SK-N-SH treated with all-trans-retinoic acid at 6 μM for 48 hours (cell line): ENCODE measurements at regions not wholly inside any gene's neighbourhood (a gene's known extent, or its start where the extent isn't known, plus 50 kb on each side); places are given as distances from the start of the nearest gene placed in this dataset.

Experiments used
- ATAC-seq: fragments of 200-7000 bp; cut with Tn5 transposase; 3 replicates; pipeline ENCODE4 v1.9.1; 2020; ENCODE audit warnings: mild to moderate bottlenecking, moderate library complexity
- ARNTL ChIP-seq: fragments of 450-650 bp; formaldehyde crosslinking; IDR thresholded peaks from 2 replicates; pipeline ENCODE4 v1.5.0; 2020; ENCODE audit warnings: low read depth, mild to moderate bottlenecking, moderate library complexity, borderline replicate concordance
- BACH2 ChIP-seq: fragments of 250-450 bp; sonication (Bioruptor Pico); IDR thresholded peaks from 2 replicates; pipeline ENCODE4 v1.9.0; 2021; ENCODE audit warnings: mild to moderate bottlenecking, borderline replicate concordance
- CSDC2 ChIP-seq: fragments of 250-450 bp; sonication (Bioruptor Pico); IDR thresholded peaks from 2 replicates; pipeline ENCODE4 v1.5.0; 2020; ENCODE audit warnings: mild to moderate bottlenecking, moderate library complexity
- ESRRG ChIP-seq: fragments of 250-450 bp; sonication (Bioruptor Pico); IDR thresholded peaks from 2 replicates; pipeline ENCODE4 v1.6.1; 2021; ENCODE audit warnings: mild to moderate bottlenecking
- GLIS3 ChIP-seq: fragments of 250-450 bp; sonication (Bioruptor Pico); IDR thresholded peaks from 2 replicates; pipeline ENCODE4 v1.5.0; 2020; ENCODE audit warnings: mild to moderate bottlenecking, moderate library complexity
- ISL1 ChIP-seq: fragments of 250-450 bp; sonication (Bioruptor Pico); IDR thresholded peaks from 2 replicates; pipeline ENCODE4 v2.1.2; 2022; ENCODE audit warnings: mild to moderate bottlenecking, moderate library complexity
- OSR1 ChIP-seq: fragments of 250-450 bp; sonication (Bioruptor Pico); IDR thresholded peaks from 2 replicates; pipeline ENCODE4 v1.8.0; 2022; ENCODE audit warnings: moderate library complexity, mild to moderate bottlenecking, inconsistent platforms
- PPARA ChIP-seq: fragments of 250-450 bp; sonication (Bioruptor Pico); IDR thresholded peaks from 2 replicates; pipeline ENCODE4 v1.5.0; 2020; ENCODE audit warnings: mild to moderate bottlenecking, borderline replicate concordance
- RARB ChIP-seq: fragments of 250-450 bp; sonication (Bioruptor Pico); IDR thresholded peaks from 2 replicates; pipeline ENCODE4 v1.8.0; 2021; ENCODE audit warnings: mild to moderate bottlenecking, moderate library complexity
- SNAI2 ChIP-seq: fragments of 250-450 bp; sonication (Bioruptor Pico); IDR thresholded peaks from 2 replicates; pipeline ENCODE4 v1.5.0; 2020; ENCODE audit warnings: mild to moderate bottlenecking, moderate library complexity
- TCF4 ChIP-seq: fragments of 250-450 bp; sonication (Bioruptor Pico); IDR thresholded peaks from 2 replicates; pipeline ENCODE4 v1.8.0; 2021; ENCODE audit warnings: mild to moderate bottlenecking, moderate library complexity, borderline replicate concordance
- TOX ChIP-seq: fragments of 250-450 bp; sonication (Bioruptor Pico); IDR thresholded peaks from 2 replicates; pipeline ENCODE4 v1.8.0; 2021; ENCODE audit warnings: mild to moderate bottlenecking, moderate library complexity, borderline replicate concordance
- ZC3H10 ChIP-seq: fragments of 250-450 bp; sonication (Bioruptor Pico); IDR thresholded peaks from 2 replicates; pipeline ENCODE4 v1.5.1; 2021; ENCODE audit warnings: mild to moderate bottlenecking, moderate library complexity
- ZFP3 ChIP-seq: fragments of 250-450 bp; sonication (Bioruptor Pico); IDR thresholded peaks from 2 replicates; pipeline ENCODE4 v1.5.0; 2020; ENCODE audit warnings: mild to moderate bottlenecking, moderate library complexity
- ZFP30 ChIP-seq: fragments of 450-650 bp; formaldehyde crosslinking; IDR thresholded peaks from 2 replicates; pipeline ENCODE4 v1.5.0; 2022; ENCODE audit warnings: mild to moderate bottlenecking, moderate library complexity
- ZNF565 ChIP-seq: fragments of 450-650 bp; formaldehyde crosslinking; conservative IDR thresholded peaks from 2 replicates; pipeline ENCODE4 v1.5.0; 2020; ENCODE audit warnings: low read depth, mild to moderate bottlenecking, moderate library complexity
- ZNF70 ChIP-seq: fragments of 450-650 bp; formaldehyde crosslinking; IDR thresholded peaks from 2 replicates; pipeline ENCODE4 v1.5.0; 2020; ENCODE audit warnings: mild to moderate bottlenecking, moderate library complexity
- ZNF8 ChIP-seq: fragments of 450-650 bp; formaldehyde crosslinking; IDR thresholded peaks from 2 replicates; pipeline ENCODE4 v1.5.0; 2020; ENCODE audit warnings: mild to moderate bottlenecking, moderate library complexity
- TF ChIP-seq, protein P1 (sequence below): fragments of 250-450 bp; sonication (Bioruptor Pico); IDR thresholded peaks from 2 replicates; pipeline ENCODE4 v1.5.1; 2021; ENCODE audit warnings: mild to moderate bottlenecking, moderate library complexity
- TF ChIP-seq, protein P2 (sequence below): fragments of 250-450 bp; sonication (Bioruptor Pico); IDR thresholded peaks from 2 replicates; pipeline ENCODE4 v1.5.0; 2020; ENCODE audit warnings: mild to moderate bottlenecking, moderate library complexity
- TF ChIP-seq, protein P3 (sequence below): fragments of 250-450 bp; sonication (Bioruptor Pico); IDR thresholded peaks from 2 replicates; pipeline ENCODE4 v1.8.0; 2020; ENCODE audit warnings: mild to moderate bottlenecking, moderate library complexity, borderline replicate concordance
- TF ChIP-seq, protein P4 (sequence below): fragments of 250-450 bp; sonication (Bioruptor Pico); IDR thresholded peaks from 2 replicates; pipeline ENCODE4 v1.8.0; 2021; ENCODE audit warnings: low read depth, mild to moderate bottlenecking, moderate library complexity, borderline replicate concordance
- TF ChIP-seq, protein P5 (sequence below): fragments of 250-450 bp; sonication (Bioruptor Pico); IDR thresholded peaks from 2 replicates; pipeline ENCODE4 v1.5.1; 2020; ENCODE audit warnings: low read depth, mild to moderate bottlenecking, moderate library complexity

DNA sequence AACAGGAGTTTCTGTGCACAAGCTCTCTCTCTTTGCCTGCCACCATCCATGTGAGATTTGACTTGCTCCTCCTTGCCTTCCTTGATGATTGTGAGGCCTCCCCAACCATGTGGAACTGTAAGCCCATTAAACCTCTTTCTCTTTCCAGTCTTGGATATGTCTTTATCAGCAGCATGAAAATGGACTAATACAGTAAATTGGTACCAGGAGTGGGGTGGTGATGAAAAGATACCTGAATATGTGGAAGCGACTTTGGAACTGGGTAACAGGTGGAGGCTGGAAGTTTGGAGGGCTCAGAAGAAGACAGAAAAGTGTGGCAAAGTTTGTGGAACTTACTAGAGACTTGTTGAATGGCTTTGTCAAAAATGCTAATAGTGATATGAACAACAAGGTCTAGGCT lies 69.1 kb upstream of the VANGL1 start (continued):
- TF ChIP-seq, protein P1, sequence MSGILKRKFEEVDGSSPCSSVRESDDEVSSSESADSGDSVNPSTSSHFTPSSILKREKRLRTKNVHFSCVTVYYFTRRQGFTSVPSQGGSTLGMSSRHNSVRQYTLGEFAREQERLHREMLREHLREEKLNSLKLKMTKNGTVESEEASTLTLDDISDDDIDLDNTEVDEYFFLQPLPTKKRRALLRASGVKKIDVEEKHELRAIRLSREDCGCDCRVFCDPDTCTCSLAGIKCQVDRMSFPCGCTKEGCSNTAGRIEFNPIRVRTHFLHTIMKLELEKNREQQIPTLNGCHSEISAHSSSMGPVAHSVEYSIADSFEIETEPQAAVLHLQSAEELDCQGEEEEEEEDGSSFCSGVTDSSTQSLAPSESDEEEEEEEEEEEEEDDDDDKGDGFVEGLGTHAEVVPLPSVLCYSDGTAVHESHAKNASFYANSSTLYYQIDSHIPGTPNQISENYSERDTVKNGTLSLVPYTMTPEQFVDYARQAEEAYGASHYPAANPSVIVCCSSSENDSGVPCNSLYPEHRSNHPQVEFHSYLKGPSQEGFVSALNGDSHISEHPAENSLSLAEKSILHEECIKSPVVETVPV, result no peak
- TF ChIP-seq ZC3H10, result no peak

DNA sequence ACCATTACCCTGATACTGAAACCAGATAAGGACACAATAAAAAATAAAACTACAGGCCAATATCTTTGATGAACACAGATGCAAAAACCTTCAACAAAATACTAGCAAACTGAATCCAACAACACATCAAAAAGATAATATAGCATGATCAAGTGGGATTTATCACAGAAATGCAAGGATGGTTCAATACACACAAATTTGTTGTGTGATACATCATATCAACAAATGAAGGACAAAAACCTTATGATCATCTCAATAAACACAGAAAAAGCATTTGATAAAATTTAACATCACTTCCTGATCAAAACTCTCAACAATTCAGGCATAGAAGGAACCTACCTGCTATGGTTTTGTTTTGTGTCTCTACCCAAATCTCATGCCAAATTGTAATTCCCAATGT lies 74.3 kb upstream of the VANGL1 start:
- no peak for ATAC-seq
- TF ChIP-seq ISL1 (no peak), ZC3H10 (no peak), ARNTL (CRISPR knock-in tag) (no peak), ZNF8 (no peak), PPARA (CRISPR knock-in tag) (no peak), TOX (no peak), ZNF70 (CRISPR knock-in tag) (no peak), ZFP30 (CRISPR knock-in tag) (no peak), ESRRG (no peak), ZFP3 (CRISPR knock-in tag) (no peak)
- TF ChIP-seq, protein P1, result no peak

DNA sequence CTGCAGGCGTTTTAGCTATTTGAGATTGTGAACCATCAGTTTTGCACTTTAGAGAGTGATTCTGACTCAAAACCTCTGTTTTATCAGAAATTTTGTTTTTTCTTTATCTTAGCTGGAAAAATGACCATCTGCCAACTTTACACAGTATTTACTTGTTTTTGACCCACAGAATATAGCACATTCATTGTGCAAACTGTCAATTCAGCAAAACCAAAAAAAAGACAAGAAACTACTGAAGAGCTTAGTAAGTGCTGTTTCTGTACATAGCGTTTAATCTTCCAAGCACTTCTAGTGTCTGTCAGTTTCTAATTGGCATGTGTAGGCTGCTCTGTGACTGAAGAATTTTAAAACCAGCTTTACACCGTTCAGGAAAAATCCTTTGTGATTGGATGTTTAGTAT lies 76.0 kb upstream of the VANGL1 start:
- no peak for ATAC-seq
- TF ChIP-seq, protein P2, sequence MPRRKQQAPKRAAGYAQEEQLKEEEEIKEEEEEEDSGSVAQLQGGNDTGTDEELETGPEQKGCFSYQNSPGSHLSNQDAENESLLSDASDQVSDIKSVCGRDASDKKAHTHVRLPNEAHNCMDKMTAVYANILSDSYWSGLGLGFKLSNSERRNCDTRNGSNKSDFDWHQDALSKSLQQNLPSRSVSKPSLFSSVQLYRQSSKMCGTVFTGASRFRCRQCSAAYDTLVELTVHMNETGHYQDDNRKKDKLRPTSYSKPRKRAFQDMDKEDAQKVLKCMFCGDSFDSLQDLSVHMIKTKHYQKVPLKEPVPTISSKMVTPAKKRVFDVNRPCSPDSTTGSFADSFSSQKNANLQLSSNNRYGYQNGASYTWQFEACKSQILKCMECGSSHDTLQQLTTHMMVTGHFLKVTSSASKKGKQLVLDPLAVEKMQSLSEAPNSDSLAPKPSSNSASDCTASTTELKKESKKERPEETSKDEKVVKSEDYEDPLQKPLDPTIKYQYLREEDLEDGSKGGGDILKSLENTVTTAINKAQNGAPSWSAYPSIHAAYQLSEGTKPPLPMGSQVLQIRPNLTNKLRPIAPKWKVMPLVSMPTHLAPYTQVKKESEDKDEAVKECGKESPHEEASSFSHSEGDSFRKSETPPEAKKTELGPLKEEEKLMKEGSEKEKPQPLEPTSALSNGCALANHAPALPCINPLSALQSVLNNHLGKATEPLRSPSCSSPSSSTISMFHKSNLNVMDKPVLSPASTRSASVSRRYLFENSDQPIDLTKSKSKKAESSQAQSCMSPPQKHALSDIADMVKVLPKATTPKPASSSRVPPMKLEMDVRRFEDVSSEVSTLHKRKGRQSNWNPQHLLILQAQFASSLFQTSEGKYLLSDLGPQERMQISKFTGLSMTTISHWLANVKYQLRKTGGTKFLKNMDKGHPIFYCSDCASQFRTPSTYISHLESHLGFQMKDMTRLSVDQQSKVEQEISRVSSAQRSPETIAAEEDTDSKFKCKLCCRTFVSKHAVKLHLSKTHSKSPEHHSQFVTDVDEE (CRISPR knock-in tag), result no peak
- no peak for TF ChIP-seq TCF4 (CRISPR knock-in tag)
- TF ChIP-seq, protein P3, sequence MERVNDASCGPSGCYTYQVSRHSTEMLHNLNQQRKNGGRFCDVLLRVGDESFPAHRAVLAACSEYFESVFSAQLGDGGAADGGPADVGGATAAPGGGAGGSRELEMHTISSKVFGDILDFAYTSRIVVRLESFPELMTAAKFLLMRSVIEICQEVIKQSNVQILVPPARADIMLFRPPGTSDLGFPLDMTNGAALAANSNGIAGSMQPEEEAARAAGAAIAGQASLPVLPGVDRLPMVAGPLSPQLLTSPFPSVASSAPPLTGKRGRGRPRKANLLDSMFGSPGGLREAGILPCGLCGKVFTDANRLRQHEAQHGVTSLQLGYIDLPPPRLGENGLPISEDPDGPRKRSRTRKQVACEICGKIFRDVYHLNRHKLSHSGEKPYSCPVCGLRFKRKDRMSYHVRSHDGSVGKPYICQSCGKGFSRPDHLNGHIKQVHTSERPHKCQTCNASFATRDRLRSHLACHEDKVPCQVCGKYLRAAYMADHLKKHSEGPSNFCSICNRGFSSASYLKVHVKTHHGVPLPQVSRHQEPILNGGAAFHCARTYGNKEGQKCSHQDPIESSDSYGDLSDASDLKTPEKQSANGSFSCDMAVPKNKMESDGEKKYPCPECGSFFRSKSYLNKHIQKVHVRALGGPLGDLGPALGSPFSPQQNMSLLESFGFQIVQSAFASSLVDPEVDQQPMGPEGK (CRISPR knock-in tag), result no peak
- no peak for TF ChIP-seq TOX
- TF ChIP-seq, protein P1, result no peak
- no peak for TF ChIP-seq BACH2 (CRISPR knock-in tag)
- no peak for TF ChIP-seq OSR1 (CRISPR knock-in tag)
- TF ChIP-seq RARB (CRISPR knock-in tag), result no peak
- TF ChIP-seq ARNTL (CRISPR knock-in tag), result no peak
- TF ChIP-seq CSDC2, result no peak
- no peak for TF ChIP-seq ZNF565
- TF ChIP-seq, protein P4, sequence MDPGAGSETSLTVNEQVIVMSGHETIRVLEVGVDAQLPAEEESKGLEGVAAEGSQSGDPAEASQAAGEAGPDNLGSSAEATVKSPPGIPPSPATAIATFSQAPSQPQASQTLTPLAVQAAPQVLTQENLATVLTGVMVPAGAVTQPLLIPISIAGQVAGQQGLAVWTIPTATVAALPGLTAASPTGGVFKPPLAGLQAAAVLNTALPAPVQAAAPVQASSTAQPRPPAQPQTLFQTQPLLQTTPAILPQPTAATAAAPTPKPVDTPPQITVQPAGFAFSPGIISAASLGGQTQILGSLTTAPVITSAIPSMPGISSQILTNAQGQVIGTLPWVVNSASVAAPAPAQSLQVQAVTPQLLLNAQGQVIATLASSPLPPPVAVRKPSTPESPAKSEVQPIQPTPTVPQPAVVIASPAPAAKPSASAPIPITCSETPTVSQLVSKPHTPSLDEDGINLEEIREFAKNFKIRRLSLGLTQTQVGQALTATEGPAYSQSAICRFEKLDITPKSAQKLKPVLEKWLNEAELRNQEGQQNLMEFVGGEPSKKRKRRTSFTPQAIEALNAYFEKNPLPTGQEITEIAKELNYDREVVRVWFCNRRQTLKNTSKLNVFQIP (CRISPR knock-in tag), result no peak
- TF ChIP-seq GLIS3 (CRISPR knock-in tag), result no peak
- no peak for TF ChIP-seq SNAI2
- no peak for TF ChIP-seq ZNF70 (CRISPR knock-in tag)
- TF ChIP-seq, protein P5, sequence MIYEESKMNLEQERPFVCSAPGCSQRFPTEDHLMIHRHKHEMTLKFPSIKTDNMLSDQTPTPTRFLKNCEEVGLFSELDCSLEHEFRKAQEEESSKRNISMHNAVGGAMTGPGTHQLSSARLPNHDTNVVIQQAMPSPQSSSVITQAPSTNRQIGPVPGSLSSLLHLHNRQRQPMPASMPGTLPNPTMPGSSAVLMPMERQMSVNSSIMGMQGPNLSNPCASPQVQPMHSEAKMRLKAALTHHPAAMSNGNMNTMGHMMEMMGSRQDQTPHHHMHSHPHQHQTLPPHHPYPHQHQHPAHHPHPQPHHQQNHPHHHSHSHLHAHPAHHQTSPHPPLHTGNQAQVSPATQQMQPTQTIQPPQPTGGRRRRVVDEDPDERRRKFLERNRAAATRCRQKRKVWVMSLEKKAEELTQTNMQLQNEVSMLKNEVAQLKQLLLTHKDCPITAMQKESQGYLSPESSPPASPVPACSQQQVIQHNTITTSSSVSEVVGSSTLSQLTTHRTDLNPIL (CRISPR knock-in tag), result no peak
- TF ChIP-seq PPARA (CRISPR knock-in tag), result no peak
- TF ChIP-seq ISL1, result no peak
